ENCODE measurements at regions not wholly inside any gene's neighbourhood (a gene's known extent, or its start where the extent isn't known, plus 50 kb on each side); places are given as distances from the start of the nearest gene placed in this dataset.

- TF ChIP-seq, protein P1, sequence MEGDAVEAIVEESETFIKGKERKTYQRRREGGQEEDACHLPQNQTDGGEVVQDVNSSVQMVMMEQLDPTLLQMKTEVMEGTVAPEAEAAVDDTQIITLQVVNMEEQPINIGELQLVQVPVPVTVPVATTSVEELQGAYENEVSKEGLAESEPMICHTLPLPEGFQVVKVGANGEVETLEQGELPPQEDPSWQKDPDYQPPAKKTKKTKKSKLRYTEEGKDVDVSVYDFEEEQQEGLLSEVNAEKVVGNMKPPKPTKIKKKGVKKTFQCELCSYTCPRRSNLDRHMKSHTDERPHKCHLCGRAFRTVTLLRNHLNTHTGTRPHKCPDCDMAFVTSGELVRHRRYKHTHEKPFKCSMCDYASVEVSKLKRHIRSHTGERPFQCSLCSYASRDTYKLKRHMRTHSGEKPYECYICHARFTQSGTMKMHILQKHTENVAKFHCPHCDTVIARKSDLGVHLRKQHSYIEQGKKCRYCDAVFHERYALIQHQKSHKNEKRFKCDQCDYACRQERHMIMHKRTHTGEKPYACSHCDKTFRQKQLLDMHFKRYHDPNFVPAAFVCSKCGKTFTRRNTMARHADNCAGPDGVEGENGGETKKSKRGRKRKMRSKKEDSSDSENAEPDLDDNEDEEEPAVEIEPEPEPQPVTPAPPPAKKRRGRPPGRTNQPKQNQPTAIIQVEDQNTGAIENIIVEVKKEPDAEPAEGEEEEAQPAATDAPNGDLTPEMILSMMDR (IDR thresholded peaks at IDR 0.05; ENCODE audit: insufficient read depth, low read length) = no peak
- TF ChIP-seq, protein P2, sequence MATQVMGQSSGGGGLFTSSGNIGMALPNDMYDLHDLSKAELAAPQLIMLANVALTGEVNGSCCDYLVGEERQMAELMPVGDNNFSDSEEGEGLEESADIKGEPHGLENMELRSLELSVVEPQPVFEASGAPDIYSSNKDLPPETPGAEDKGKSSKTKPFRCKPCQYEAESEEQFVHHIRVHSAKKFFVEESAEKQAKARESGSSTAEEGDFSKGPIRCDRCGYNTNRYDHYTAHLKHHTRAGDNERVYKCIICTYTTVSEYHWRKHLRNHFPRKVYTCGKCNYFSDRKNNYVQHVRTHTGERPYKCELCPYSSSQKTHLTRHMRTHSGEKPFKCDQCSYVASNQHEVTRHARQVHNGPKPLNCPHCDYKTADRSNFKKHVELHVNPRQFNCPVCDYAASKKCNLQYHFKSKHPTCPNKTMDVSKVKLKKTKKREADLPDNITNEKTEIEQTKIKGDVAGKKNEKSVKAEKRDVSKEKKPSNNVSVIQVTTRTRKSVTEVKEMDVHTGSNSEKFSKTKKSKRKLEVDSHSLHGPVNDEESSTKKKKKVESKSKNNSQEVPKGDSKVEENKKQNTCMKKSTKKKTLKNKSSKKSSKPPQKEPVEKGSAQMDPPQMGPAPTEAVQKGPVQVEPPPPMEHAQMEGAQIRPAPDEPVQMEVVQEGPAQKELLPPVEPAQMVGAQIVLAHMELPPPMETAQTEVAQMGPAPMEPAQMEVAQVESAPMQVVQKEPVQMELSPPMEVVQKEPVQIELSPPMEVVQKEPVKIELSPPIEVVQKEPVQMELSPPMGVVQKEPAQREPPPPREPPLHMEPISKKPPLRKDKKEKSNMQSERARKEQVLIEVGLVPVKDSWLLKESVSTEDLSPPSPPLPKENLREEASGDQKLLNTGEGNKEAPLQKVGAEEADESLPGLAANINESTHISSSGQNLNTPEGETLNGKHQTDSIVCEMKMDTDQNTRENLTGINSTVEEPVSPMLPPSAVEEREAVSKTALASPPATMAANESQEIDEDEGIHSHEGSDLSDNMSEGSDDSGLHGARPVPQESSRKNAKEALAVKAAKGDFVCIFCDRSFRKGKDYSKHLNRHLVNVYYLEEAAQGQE (IDR thresholded peaks at IDR 0.05; ENCODE audit: insufficient replicate concordance, low read depth) = no peak
- no peak for TF ChIP-seq GABPA (IDR thresholded peaks at IDR 0.05; ENCODE audit: low read depth)
- no peak for TF ChIP-seq POLR2AphosphoS5 (IDR thresholded peaks at IDR 0.05; ENCODE audit: low read depth)
These were observed 226.6 kb upstream of the TENM4 start for GRCh38 chr11:79667380-79667779.

Measured in HL-60 (cell line).